ENCODE measurements at regions not wholly inside any gene's neighbourhood (a gene's known extent, or its start where the extent isn't known, plus 50 kb on each side); places are given as distances from the start of the nearest gene placed in this dataset.

- Histone ChIP-seq H3K4me3 (no peak overlapping the region), H3K27ac (no peak overlapping the region), H3K9me3 (no peaks in the 10 kb centered on the region), H3K27me3 (no peaks in the 10 kb centered on the region), H3K4me1 (no peaks in the 10 kb centered on the region), H3K36me3 (no peaks in the 10 kb centered on the region)
- DNase-seq, result no peak
- TF ChIP-seq CTCF (IDR thresholded peaks at IDR 0.05) (no peak), POLR2A (IDR thresholded peaks at IDR 0.05) (no peak)
Measured at GRCh38 chr16:80015566-80015965, 415.0 kb upstream of the MAF start.

- H3K4me1 ChIP-seq, result no peaks in the 10 kb centered on the region
- H3K27ac ChIP-seq, result no peak overlapping the region
- DNase-seq, result no peak
- TF ChIP-seq POLR2A (IDR thresholded peaks at IDR 0.05) (no peak), CTCF (IDR thresholded peaks at IDR 0.05) (no peak)
- no peaks in the 10 kb centered on the region for H3K36me3 ChIP-seq
- no peak overlapping the region for H3K4me3 ChIP-seq
- no peaks in the 10 kb centered on the region for H3K9me3 ChIP-seq
- no peaks in the 10 kb centered on the region for H3K27me3 ChIP-seq
Measured at GRCh38 chr16:80014241-80014939, 413.9 kb upstream of the MAF start.

- TF ChIP-seq CTCF (IDR thresholded peaks at IDR 0.05), result no peak
- TF ChIP-seq POLR2A (IDR thresholded peaks at IDR 0.05), result no peak
- no peak for DNase-seq
- Histone ChIP-seq H3K4me3 (no peak overlapping the region), H3K27me3 (no peaks in the 10 kb centered on the region), H3K27ac (no peak overlapping the region), H3K36me3 (no peaks in the 10 kb centered on the region), H3K9me3 (no peaks in the 10 kb centered on the region), H3K4me1 (no peaks in the 10 kb centered on the region)
Measured at GRCh38 chr16:80012586-80012985, 412.0 kb upstream of the MAF start.

GRCh38 chr16:80009971-80010659 is 409.6 kb upstream of the MAF start:
- no peak for DNase-seq
- H3K27me3 ChIP-seq, result no peaks in the 10 kb centered on the region
- no peaks in the 10 kb centered on the region for H3K36me3 ChIP-seq
- no peaks in the 10 kb centered on the region for H3K9me3 ChIP-seq
- peaks cover 0 to 5% (median 0%) of the 10 kb centered on the region in 4 donors for H3K4me1 ChIP-seq
- H3K4me3 ChIP-seq, result no peak overlapping the region
- H3K27ac ChIP-seq, result no peak overlapping the region
- no peak for TF ChIP-seq POLR2A (IDR thresholded peaks at IDR 0.05)
- TF ChIP-seq CTCF (IDR thresholded peaks at IDR 0.05), result no peak

GRCh38 chr16:80008857-80009256 is 408.3 kb upstream of the MAF start:
- no peak overlapping the region for H3K4me3 ChIP-seq
- H3K36me3 ChIP-seq, result no peaks in the 10 kb centered on the region
- peaks cover 0 to 5% (median 0%) of the 10 kb centered on the region in 4 donors for H3K4me1 ChIP-seq
- no peak for TF ChIP-seq CTCF (IDR thresholded peaks at IDR 0.05)
- TF ChIP-seq POLR2A (IDR thresholded peaks at IDR 0.05), result no peak
- no peak overlapping the region for H3K27ac ChIP-seq
- no peaks in the 10 kb centered on the region for H3K9me3 ChIP-seq
- DNase-seq, result no peak
- H3K27me3 ChIP-seq, result no peaks in the 10 kb centered on the region

Data from Peyer's patch (tissue), 4 donors.